ENCODE measurements at regions not wholly inside any gene's neighbourhood (a gene's known extent, or its start where the extent isn't known, plus 50 kb on each side); places are given as distances from the start of the nearest gene placed in this dataset.
"Not testable (repeated sequence)": the region's sequence is repeated elsewhere in the genome, so short reads cannot be mapped to it uniquely, and the experiment has no call there.

DNA sequence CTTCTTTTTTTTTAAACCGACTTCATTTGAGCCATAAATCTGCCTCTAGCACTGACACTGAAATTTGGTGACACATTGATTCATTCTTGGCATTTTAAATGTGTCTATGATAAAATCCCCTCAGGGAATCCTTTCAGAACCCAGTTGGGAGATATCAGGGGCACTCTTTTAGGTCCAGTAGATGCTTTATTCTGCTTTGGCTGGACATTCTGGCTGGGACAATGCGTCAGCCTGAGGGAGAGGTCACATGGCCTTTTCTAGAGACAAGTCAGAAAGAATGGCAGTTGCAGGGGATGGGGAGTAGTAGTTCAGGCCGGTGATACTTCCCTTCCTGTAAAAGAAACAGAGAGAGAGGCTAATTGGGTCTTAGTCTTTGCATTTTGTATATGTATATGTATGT lies 63.1 kb downstream of the TRIM43 start:
- not testable (repeated sequence) for DNase-seq

DNA sequence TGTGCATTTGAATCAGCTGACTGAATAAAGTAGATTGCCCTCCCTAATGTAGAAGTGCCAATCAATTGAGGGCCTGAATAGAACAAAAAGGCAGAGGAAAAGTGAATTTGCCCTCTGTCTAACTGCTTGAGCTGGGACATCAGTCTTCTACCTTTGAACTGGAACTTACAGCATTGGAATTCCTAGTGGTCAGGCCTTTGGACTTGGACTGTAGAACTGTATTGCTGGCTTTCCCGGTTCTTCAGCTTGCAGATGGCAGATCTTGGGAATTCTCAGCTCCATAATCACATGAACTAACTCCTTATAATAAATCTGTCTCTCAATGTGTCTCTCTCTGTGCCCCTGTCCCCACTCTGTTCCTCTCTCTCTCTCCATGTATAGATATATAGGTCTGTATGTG lies 64.8 kb downstream of the TRIM43 start:
- DNase-seq: not testable (repeated sequence)

DNA sequence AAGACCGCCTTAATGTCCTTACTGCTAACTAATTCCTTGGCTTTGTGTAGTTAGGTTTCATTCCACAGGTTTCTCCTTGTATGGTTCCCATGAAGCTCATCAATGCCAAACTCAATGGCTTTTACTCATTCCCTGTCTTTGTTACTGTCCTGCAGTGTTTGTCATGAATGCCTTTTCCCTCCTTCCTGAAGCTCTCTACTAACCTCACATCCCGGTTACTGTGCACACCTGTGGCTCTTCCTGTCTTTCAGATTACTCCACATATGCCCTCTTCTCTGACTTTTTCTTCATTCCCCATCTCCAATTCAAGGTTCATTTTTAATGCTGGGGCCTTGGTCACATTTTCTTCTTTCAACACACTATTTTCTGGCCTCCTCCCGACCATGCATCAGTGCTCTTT lies 66.1 kb downstream of the TRIM43 start:
- not testable (repeated sequence) for DNase-seq

DNA sequence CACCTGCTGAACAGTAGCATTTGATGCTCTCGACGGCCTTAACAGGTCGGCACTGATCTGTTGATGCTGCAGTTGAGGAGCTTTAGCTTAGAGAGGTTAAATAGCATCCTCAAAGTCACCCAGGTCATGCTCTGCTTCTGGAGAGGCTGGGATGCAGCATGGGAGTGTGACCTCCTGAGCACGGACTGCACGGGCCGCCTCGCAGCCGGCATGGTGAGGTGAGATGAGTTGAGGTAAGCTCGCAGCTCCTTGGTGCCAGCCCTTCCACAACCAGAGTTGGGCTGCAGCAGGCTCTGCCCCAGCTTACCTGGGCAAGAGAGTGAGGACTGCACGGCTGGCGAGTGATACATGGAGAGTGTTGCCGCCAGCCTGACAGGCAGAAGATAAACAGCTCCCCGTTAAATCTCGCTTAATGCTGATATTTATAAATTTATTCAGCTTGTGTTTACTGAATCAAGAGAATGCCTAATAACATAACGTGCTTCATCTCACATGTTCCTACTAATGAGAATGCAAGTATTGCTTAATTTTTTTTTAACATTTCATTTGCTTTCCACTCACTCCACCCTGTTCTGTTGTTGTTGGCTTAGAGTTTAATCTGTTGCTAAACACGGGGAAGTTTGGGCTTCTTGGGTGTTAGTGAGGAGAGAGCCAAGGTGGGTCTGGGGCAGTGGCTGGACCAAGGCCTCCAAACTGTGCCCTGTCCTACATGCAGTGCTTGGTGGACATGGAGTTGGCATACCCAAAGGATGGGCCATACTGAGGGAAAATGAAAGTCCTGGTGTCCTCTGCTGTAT lies 69.2 kb downstream of the TRIM43 start:
- not testable (repeated sequence) for DNase-seq

DNA sequence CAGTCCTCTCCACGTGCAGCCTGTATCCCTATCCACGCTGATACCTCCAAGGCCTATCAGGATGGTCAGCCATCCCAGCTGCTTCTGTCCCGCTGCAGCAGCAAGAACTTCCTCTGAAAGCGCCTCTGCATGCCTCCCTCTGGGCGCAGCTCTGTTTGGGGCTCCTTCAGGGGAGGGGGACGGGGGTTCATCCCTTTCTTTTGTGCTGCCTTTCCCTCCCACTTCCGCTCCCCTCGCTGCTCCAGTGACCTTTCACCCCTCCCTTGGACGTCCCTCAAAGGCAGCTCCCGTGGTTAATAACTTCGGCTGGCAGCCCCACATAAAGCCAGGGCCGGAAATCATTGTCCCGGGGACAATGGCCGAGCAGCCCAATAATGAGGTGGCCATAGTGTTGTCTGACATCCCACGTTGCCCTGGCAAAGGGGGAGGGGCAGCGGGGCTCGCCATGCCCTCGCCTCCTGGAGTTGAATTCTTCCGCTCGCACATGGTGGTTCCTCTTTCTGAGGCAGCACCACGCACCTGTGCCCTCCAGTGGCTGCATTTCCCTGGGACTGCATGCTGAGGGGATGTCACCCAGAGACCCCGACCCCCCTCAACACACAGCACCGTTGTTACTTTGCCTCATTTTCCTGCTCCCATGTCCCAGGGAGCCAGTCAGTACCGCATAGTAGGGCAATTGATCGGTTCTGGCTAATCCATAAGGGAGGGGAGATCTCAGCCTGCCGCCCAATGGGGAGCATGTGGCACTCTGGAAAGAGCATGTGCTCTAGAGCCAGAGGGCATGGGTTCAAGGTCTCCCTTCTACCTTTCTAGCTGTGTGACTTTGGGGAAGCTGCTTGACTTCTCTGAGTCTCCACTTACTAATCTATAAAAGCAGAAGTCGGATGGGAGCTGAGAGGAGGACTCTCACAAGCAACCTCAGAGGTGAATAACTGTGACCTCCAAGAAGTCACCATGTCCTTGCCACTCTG lies 72.0 kb downstream of the TRIM43 start:
- DNase-seq: not testable (repeated sequence)

DNA sequence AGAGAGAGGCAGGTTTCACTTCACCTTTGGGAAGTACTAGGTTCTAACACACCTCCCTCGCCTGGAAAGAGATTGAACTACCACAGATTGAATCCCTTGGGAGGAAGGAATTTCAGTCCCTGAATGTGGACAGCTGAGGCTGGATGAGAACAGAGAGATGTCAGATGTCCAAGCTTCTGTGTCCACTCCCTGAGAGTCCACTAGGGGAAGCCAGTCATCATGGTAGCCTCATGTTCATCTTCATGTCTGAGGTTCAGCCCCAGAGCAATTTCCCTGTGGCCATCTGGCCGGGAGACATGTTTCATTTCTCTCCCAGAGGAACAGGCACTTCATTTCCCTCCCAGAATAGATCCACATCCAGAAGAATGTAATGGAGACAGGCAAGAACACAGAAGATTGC lies 74.8 kb downstream of the TRIM43 start:
- DNase-seq: not testable (repeated sequence)

DNA sequence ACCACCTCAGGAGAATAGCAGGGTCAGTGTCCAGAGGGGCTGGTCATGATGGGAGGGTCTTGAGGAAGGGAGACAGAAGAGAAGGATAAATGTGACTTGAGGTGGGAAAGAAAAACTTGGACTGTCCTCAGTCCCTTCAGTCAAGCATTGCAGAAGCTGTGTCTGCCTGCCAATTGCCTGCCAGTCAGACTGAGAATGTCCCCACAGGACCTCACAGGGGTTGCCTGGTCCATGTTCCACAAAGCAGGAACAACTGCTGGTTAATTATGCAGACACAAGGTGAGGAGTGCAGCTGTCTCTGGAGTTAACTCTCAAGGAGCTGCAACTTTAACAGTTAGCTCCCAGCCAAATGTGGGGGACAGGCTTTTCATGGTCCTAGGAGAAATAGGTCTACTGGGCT lies 75.7 kb downstream of the TRIM43 start:
- TF ChIP-seq GATA1 (IDR thresholded peaks at IDR 0.05; ENCODE audit: low read depth, low read length) (no peak), POLR2A (IDR thresholded peaks at IDR 0.05; ENCODE audit: low read length) (no peak)
- no peak for DNase-seq

DNA sequence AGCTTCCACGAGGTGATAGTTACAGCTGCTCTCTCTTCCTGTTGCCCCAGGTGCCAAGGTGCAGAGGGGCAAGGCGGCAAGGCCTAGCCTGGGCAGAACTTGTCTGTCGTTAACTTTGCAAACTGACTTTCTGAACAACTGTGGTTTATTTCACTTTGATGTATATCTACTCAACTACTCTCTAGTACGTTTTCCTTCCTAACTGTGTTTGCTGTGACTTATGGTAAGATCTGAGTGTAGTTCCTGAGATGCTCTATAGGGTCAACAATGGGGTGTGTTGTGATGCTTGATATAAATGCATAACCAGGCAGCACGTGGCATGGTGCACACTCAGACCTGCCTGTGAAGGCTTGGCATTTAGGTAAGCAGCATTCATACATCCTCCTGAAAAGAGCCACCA lies 77.1 kb downstream of the TRIM43 start:
- DNase-seq: not testable (repeated sequence)

DNA sequence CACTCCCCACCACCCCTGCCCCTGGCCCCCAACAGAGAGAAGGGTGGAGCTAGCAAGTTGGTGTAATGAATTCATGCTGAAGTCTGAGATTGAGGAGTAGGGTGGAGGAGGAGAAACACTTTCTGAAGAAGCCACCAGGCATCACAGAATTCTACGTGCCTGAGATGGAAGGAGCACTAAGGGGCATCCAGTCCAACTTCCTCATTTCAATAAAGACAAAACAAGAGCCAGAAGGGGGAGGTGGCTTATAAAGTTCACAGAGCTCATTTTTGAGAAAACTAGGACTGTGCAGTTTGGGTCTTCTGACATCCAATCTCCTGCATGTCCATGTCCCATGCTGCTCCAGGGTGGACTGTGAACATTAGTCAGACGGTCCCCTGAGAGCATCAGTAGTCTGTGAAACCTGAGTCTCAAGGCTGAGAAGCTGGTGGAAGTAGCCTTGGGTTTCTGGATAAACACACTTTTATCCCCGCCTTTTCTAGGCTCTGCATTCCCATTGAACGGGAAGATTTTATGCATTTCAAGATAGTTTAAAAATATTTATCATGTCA lies 77.7 kb downstream of the TRIM43 start:
- DNase-seq: no peak
- TF ChIP-seq POLR2A (IDR thresholded peaks at IDR 0.05; ENCODE audit: low read length) (no peak), GATA1 (IDR thresholded peaks at IDR 0.05; ENCODE audit: low read depth, low read length) (no peak)

DNA sequence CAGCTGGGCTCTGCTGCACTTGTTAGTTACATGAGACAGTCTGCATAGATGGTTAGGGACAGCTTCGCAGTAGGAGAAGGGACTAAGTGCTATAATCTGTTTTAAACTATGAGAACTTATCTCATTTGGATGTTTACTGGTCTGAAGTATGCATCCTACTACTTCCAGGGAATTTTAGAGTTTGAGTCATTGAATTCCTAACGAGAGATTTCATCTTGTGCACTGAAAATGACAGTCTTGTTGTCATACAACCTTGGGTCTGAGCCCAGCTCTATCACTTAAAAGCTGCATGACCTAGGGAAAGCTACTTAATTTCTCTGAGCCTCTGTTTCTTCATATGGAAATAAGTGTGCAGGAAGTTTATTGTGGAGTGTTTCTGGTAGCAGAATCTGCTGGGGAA lies 78.4 kb downstream of the TRIM43 start:
- TF ChIP-seq POLR2A (IDR thresholded peaks at IDR 0.05; ENCODE audit: low read length): no peak
- no peak for TF ChIP-seq GATA1 (IDR thresholded peaks at IDR 0.05; ENCODE audit: low read depth, low read length)
- DNase-seq: no peak

DNA sequence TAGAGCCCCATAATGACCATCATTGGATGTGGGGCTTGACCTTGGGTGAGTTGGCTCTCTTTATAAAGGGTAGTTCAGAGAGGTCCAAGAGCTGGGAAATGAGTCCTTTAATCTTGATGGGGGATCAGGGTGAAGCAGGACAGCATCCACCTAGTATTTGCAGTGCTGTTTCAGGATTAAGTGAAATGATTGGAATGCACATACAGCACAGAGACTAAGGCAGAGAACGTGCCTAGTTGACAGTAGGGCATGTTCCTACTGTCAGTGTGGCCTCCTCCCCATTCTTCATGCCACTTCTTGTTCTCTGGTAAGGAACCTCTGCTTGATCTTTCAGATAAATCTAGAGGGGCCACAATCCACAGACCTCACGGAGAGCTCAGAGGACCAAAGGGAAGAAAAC lies 78.9 kb downstream of the TRIM43 start:
- DNase-seq: no peak

DNA sequence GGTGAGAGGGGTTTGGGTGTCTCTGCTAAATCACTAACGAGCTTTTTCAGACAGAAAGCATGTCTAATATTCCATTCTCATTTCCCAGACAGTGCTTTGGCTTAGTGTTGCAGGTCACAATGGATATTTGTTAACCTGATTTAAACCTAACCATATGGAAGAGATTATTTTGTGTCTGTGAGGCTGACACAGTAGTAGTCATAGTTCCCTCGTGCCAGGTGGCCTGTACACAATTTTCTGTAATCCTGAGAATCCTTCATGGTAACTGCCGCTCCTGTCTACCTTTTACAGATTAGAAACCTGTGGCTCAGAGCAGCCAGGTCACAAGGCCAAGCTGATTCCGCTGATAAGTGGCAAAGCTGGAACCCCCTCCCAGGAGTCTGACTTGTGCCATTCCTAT lies 79.4 kb downstream of the TRIM43 start:
- not testable (repeated sequence) for DNase-seq

More for the DNA sequence above, 78.9 kb downstream of the TRIM43 start:
- no peak for TF ChIP-seq GATA1 (IDR thresholded peaks at IDR 0.05; ENCODE audit: low read depth, low read length)
- no peak for TF ChIP-seq POLR2A (IDR thresholded peaks at IDR 0.05; ENCODE audit: low read length)

DNA sequence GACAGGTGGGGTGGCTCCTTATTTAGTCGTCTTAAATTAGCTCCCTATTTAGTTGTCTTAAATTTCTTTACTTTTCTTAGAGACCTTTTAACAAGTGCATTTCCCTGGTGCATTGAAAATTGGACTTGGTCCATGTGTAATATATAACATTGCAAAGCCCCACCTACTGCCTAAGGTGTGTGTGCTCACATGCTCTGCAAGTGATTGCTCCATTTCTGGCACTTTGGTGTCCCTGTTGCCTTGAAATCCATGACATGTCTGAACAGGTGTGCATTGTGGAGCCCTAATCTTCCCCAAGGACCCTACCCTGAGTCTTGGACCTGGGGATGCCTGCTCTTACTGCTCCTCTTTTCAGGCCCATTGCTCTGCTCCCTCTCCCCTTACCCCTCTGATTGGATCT lies 80.2 kb downstream of the TRIM43 start:
- not testable (repeated sequence) for DNase-seq

DNA sequence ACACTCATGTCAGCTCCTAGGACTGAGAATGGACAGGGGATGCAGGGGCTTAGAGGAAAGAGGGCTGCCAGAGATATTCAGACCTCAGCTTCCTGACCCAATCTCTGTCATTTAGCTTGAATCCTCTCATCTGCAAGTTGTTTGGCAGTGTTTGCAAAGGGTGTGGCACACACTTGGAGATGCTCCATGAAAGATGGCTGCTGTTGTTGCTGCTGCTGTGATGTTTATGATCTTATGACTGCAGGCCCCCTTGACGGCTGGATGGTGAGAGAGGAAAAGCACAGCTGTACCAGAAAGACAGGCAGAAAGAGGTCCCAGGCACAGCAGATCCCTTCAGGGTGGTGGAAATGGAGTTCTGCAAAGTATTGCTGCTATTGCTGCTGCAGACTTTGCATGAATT lies 80.7 kb downstream of the TRIM43 start:
- DNase-seq: not testable (repeated sequence)

DNA sequence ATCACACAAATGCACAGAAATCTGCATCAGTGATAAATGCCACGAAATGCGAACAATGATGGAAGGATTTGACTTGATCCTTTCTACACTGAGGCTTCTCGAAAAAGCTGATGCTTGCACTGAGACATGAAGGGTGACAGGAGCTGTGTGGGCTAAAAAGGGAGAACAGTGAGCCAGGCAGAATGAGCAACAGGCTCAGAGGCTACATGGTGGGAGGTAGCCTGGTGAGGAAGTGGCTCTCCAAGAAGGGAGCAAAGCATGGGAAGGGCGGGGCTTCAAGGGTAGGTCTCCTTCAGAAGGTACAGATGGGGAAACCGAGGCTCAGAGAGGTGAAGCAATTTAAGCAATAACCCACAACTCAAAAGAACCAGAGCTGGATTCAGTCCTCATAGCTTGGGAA lies 82.4 kb downstream of the TRIM43 start:
- no peak for DNase-seq
- TF ChIP-seq POLR2A (IDR thresholded peaks at IDR 0.05; ENCODE audit: low read length) (no peak), GATA1 (IDR thresholded peaks at IDR 0.05; ENCODE audit: low read depth, low read length) (no peak)

DNA sequence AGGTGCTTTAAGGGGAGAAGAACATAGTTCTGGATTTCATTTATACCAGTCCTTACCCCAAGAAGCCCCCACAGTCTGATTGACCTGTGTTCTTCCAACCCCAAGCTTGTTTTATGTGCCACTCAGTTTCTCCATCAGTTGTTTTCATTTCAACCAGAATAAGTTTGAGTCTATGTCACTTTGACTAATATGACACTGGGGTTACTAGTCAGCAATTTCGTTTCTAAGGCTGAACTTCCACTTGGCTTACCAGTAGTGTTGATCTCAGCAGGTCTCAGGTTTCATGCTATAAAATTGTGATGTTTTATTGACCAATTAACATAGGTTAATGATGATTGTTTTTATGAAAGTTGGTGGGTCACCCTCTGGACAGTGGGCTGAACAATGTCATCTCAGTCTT lies 84.8 kb downstream of the TRIM43 start:
- not testable (repeated sequence) for DNase-seq

All from erythroblast (primary cell).